WTC11 (cell line): ENCODE measurements at regions not wholly inside any gene's neighbourhood (a gene's known extent, or its start where the extent isn't known, plus 50 kb on each side); places are given as distances from the start of the nearest gene placed in this dataset.

Experiments
- ATAC-seq: fragments of 200-7000 bp; cut with Tn5 transposase; 2 replicates; pipeline ENCODE4 v1.10.0; 2021; ENCODE audit warnings: mild to moderate bottlenecking, moderate library complexity
- CTCF ChIA-PET: fragments of 300-600 bp; sonication (Branson Sonifier 250); formaldehyde crosslinking; loops from one replicate; lab custom pipeline; 2021; ENCODE audit warnings: antibody characterized with exemption; lab: Charles Lee
- POLR2A ChIA-PET: fragments of 350-600 bp; sonication (Branson Sonifier 250); formaldehyde crosslinking; loops from one replicate; lab custom pipeline; 2021; ENCODE audit warnings: antibody characterized with exemption; lab: Charles Lee
- DNase-seq: peaks from one replicate; pipeline ENCODE4 v3.0.0; 2021; ENCODE audit warnings: low spot score
- H3K27ac Mint-ChIP-seq: 2 replicates; pipeline ENCODE4 v1.8.0; 2021; ENCODE audit warnings: mixed read lengths
- H3K27me3 Mint-ChIP-seq: 2 replicates; pipeline ENCODE4 v1.8.0; 2021; ENCODE audit warnings: low read depth, mild to moderate bottlenecking, moderate library complexity, mixed read lengths
- H3K36me3 Mint-ChIP-seq: 2 replicates; pipeline ENCODE4 v1.8.0; 2021; ENCODE audit warnings: mixed read lengths
- H3K4me1 Mint-ChIP-seq: 2 replicates; pipeline ENCODE4 v1.8.0; 2022; ENCODE audit warnings: mixed read lengths
- H3K4me3 Mint-ChIP-seq: 2 replicates; pipeline ENCODE4 v1.8.0; 2021; ENCODE audit warnings: mild to moderate bottlenecking, moderate library complexity, mixed read lengths
- H3K9me3 Mint-ChIP-seq: 2 replicates; pipeline ENCODE4 v1.8.0; 2021; ENCODE audit warnings: mixed read lengths
- ATF1 ChIP-seq: sonication (generic); formaldehyde crosslinking; IDR thresholded peaks from 2 replicates; pipeline ENCODE4 v1.8.1; 2023; ENCODE audit warnings: mild to moderate bottlenecking, moderate library complexity, missing genetic modification reagents
- CREM ChIP-seq: sonication (generic); formaldehyde crosslinking; IDR thresholded peaks from 2 replicates; pipeline ENCODE4 v1.8.1; 2022; ENCODE audit warnings: mild to moderate bottlenecking, missing genetic modification reagents, moderate library complexity
- ELF4 ChIP-seq: sonication (generic); formaldehyde crosslinking; IDR thresholded peaks from 2 replicates; pipeline ENCODE4 v1.8.1; 2022; ENCODE audit warnings: low read depth, mild to moderate bottlenecking, moderate library complexity, missing genetic modification reagents
- ESRRA ChIP-seq: sonication (generic); formaldehyde crosslinking; IDR thresholded peaks from 2 replicates; pipeline ENCODE4 v1.8.1; 2022; ENCODE audit warnings: mild to moderate bottlenecking, missing genetic modification reagents, borderline replicate concordance
- GABPB1 ChIP-seq: sonication (generic); formaldehyde crosslinking; IDR thresholded peaks from 2 replicates; pipeline ENCODE4 v1.8.1; 2023; ENCODE audit warnings: mild to moderate bottlenecking, missing genetic modification reagents
- GTF2I ChIP-seq: fragments of 250-450 bp; sonication (Bioruptor Pico); conservative IDR thresholded peaks from 2 replicates; pipeline ENCODE4 v1.4.0; 2021; ENCODE audit warnings: mild to moderate bottlenecking
- HMGXB4 ChIP-seq: sonication (generic); formaldehyde crosslinking; IDR thresholded peaks from 2 replicates; pipeline ENCODE4 v1.8.1; 2023; ENCODE audit warnings: mild to moderate bottlenecking, moderate library complexity, missing genetic modification reagents
- IRF2 ChIP-seq: sonication (generic); formaldehyde crosslinking; IDR thresholded peaks from 2 replicates; pipeline ENCODE4 v1.8.0; 2022; ENCODE audit warnings: low read depth, missing genetic modification reagents, borderline replicate concordance
- MYBL2 ChIP-seq: sonication (generic); formaldehyde crosslinking; IDR thresholded peaks from 2 replicates; pipeline ENCODE4 v1.8.1; 2023; ENCODE audit warnings: mild to moderate bottlenecking, moderate library complexity, missing genetic modification reagents
- NFE2L1 ChIP-seq: sonication (generic); formaldehyde crosslinking; IDR thresholded peaks from 2 replicates; pipeline ENCODE4 v1.8.1; 2023; ENCODE audit warnings: missing genetic modification reagents
- OVOL2 ChIP-seq: fragments of 250-450 bp; sonication (Bioruptor Pico); IDR thresholded peaks from 2 replicates; pipeline ENCODE4 v1.9.0; 2021; ENCODE audit warnings: mild to moderate bottlenecking, borderline replicate concordance
- TCF7 ChIP-seq: sonication (generic); formaldehyde crosslinking; IDR thresholded peaks from 2 replicates; pipeline ENCODE4 v1.8.0; 2022; ENCODE audit warnings: mild to moderate bottlenecking, low read depth, missing genetic modification reagents, moderate library complexity
- USF1 ChIP-seq: sonication (generic); formaldehyde crosslinking; IDR thresholded peaks from 2 replicates; pipeline ENCODE4 v1.8.0; 2022; ENCODE audit warnings: mild to moderate bottlenecking, missing genetic modification reagents
- ZNF219 ChIP-seq: sonication (generic); formaldehyde crosslinking; IDR thresholded peaks from 2 replicates; pipeline ENCODE4 v1.8.0; 2023; ENCODE audit warnings: missing genetic modification reagents, mild to moderate bottlenecking, borderline replicate concordance
- TF ChIP-seq, protein P1 (sequence below): sonication (generic); formaldehyde crosslinking; IDR thresholded peaks from 2 replicates; pipeline ENCODE4 v1.8.1; 2023; ENCODE audit warnings: mild to moderate bottlenecking, missing genetic modification reagents, moderate library complexity
- TF ChIP-seq, protein P2 (sequence below): sonication (generic); formaldehyde crosslinking; IDR thresholded peaks from 2 replicates; pipeline ENCODE4 v1.8.0; 2023; ENCODE audit warnings: mild to moderate bottlenecking, missing genetic modification reagents
- TF ChIP-seq, protein P3 (sequence below): sonication (generic); formaldehyde crosslinking; IDR thresholded peaks from 2 replicates; pipeline ENCODE4 v1.8.1; 2023; ENCODE audit warnings: mild to moderate bottlenecking, missing genetic modification reagents
- TF ChIP-seq, protein P4 (sequence below): fragments of 250-450 bp; sonication (Bioruptor Pico); conservative IDR thresholded peaks from 2 replicates; pipeline ENCODE4 v1.9.0; 2021; ENCODE audit warnings: mild to moderate bottlenecking

GRCh38 chr5:106595864-106596263, 1074.9 kb downstream of the EFNA5 start (continued):
- TF ChIP-seq GABPB1 (no peak), USF1 (no peak), HMGXB4 (CRISPR knock-in tag) (no peak), ZNF219 (CRISPR knock-in tag) (no peak), TCF7 (CRISPR knock-in tag) (no peak), ATF1 (CRISPR knock-in tag) (no peak), CREM (CRISPR knock-in tag) (no peak), OVOL2 (CRISPR knock-in tag) (no peak), IRF2 (CRISPR knock-in tag) (no peak)
- TF ChIP-seq, protein P1, sequence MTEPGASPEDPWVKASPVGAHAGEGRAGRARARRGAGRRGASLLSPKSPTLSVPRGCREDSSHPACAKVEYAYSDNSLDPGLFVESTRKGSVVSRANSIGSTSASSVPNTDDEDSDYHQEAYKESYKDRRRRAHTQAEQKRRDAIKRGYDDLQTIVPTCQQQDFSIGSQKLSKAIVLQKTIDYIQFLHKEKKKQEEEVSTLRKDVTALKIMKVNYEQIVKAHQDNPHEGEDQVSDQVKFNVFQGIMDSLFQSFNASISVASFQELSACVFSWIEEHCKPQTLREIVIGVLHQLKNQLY, result no peak
- TF ChIP-seq, protein P2, sequence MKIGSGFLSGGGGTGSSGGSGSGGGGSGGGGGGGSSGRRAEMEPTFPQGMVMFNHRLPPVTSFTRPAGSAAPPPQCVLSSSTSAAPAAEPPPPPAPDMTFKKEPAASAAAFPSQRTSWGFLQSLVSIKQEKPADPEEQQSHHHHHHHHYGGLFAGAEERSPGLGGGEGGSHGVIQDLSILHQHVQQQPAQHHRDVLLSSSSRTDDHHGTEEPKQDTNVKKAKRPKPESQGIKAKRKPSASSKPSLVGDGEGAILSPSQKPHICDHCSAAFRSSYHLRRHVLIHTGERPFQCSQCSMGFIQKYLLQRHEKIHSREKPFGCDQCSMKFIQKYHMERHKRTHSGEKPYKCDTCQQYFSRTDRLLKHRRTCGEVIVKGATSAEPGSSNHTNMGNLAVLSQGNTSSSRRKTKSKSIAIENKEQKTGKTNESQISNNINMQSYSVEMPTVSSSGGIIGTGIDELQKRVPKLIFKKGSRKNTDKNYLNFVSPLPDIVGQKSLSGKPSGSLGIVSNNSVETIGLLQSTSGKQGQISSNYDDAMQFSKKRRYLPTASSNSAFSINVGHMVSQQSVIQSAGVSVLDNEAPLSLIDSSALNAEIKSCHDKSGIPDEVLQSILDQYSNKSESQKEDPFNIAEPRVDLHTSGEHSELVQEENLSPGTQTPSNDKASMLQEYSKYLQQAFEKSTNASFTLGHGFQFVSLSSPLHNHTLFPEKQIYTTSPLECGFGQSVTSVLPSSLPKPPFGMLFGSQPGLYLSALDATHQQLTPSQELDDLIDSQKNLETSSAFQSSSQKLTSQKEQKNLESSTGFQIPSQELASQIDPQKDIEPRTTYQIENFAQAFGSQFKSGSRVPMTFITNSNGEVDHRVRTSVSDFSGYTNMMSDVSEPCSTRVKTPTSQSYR (CRISPR knock-in tag), result no peak

DNA sequence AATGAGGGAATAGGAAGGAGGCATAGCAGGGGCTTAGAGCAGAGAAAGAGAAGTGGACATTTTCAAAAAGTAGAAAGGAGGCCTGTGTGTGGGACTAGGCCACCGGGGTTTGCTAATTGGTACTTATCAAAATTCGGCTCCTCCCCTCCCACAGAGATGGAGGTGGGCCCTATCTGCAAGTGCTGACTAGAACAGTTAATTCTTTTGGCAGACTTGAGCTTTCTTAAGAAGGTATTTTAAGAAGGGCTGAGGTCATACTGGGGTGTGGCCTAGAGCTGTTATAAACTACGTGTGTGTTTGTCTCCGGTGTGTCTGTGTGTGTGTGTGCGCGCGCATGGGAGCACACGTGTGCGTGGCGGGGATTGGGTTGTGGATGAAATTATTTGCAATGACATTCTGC, 1086.5 kb downstream of the EFNA5 start:
- H3K4me3 Mint-ChIP-seq, result no peak overlapping the region
- no peaks in the 10 kb centered on the region for H3K9me3 Mint-ChIP-seq
- ChIA-PET POLR2A (no interaction called here), CTCF (no interaction called here)
- ATAC-seq, result peak; percentile 80
- peaks cover 7% of the 10 kb centered on the region for H3K4me1 Mint-ChIP-seq
- H3K36me3 Mint-ChIP-seq, result no peaks in the 10 kb centered on the region
- no peak overlapping the region for H3K27ac Mint-ChIP-seq
- DNase-seq, result no peak
- no peak for TF ChIP-seq NFE2L1 (CRISPR knock-in tag)
- TF ChIP-seq, protein P3, sequence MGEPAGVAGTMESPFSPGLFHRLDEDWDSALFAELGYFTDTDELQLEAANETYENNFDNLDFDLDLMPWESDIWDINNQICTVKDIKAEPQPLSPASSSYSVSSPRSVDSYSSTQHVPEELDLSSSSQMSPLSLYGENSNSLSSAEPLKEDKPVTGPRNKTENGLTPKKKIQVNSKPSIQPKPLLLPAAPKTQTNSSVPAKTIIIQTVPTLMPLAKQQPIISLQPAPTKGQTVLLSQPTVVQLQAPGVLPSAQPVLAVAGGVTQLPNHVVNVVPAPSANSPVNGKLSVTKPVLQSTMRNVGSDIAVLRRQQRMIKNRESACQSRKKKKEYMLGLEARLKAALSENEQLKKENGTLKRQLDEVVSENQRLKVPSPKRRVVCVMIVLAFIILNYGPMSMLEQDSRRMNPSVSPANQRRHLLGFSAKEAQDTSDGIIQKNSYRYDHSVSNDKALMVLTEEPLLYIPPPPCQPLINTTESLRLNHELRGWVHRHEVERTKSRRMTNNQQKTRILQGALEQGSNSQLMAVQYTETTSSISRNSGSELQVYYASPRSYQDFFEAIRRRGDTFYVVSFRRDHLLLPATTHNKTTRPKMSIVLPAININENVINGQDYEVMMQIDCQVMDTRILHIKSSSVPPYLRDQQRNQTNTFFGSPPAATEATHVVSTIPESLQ (CRISPR knock-in tag), result no peak
- TF ChIP-seq GTF2I, result no peak
- TF ChIP-seq GABPB1, result no peak
- TF ChIP-seq, protein P4, sequence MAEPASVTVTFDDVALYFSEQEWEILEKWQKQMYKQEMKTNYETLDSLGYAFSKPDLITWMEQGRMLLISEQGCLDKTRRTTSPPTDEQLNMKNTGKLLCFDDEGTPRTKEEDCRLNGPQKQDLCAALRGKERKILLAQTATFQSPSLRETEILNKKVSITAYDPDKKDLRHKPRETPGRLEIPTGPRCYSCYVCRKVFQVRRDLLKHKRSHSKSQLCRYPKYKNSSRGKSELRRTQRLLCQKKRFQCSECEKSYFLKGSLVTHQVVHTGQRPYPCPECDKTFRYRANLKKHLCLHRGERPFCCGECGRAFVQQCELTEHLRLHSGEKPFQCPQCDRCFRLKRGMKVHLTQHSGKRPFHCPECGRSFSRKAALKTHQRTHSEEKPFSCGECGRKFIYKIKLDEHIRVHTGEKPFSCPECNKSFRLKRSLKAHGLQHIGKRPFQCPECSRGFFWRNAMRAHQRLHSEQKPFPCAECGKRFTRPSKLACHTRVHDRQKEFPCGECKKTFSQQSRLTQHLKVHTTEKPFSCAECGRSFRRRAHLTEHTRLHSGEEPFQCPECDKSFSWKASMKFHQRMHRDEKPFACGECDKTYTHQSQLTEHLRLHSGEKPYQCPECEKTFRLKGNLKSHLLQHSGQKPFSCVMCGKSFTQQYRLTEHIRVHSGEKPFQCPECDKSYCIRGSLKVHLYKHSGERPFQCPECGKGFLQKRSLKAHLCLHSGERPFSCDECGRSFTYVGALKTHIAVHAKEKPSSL (CRISPR knock-in tag), result no peak
- TF ChIP-seq MYBL2 (CRISPR knock-in tag), result no peak
- no peak for TF ChIP-seq ESRRA (CRISPR knock-in tag)
- TF ChIP-seq ELF4 (CRISPR knock-in tag), result no peak
- H3K27me3 Mint-ChIP-seq, result no peaks in the 10 kb centered on the region
